ACC112 (cell line): ENCODE measurements at regions not wholly inside any gene's neighbourhood (a gene's known extent, or its start where the extent isn't known, plus 50 kb on each side); places are given as distances from the start of the nearest gene placed in this dataset.

Experiments used
- H2AFZ ChIP-seq: fragments of 200-600 bp; sonication (generic); one replicate; pipeline ENCODE4 v1.6.0; 2017; ENCODE audit warnings: antibody characterized with exemption, low read length; ENCODE audit not compliant: unreplicated experiment
- H3K27ac ChIP-seq: fragments of 200-600 bp; sonication (generic); 2 replicates; pipeline ENCODE4 v1.5.1; 2014; ENCODE audit warnings: low read depth, mild to moderate bottlenecking, antibody characterized with exemption, low read length, moderate library complexity
- H3K27me3 ChIP-seq: fragments of 200-600 bp; sonication (generic); 2 replicates; pipeline ENCODE4 v1.6.1; 2014; ENCODE audit warnings: mild to moderate bottlenecking, antibody characterized with exemption, low read length, moderate library complexity, mixed read lengths; ENCODE audit not compliant: insufficient read depth
- H3K36me3 ChIP-seq: fragments of 200-600 bp; sonication (generic); 2 replicates; pipeline ENCODE4 v1.6.1; 2016; ENCODE audit warnings: mild to moderate bottlenecking, antibody characterized with exemption, low read length, moderate library complexity, mixed read lengths; ENCODE audit not compliant: insufficient read depth
- H3K4me1 ChIP-seq: fragments of 200-600 bp; sonication (generic); one replicate; pipeline ENCODE4 v1.6.1; 2016; ENCODE audit warnings: low read length, mixed read lengths; ENCODE audit not compliant: insufficient read depth, unreplicated experiment, control insufficient read depth
- H3K4me3 ChIP-seq: fragments of 200-600 bp; sonication (generic); 2 replicates; pipeline ENCODE4 v1.5.1; 2014; ENCODE audit warnings: mild to moderate bottlenecking, low read depth, low read length
- H3K79me2 ChIP-seq: fragments of 200-600 bp; sonication (generic); one replicate; pipeline ENCODE4 v1.6.0; 2016; ENCODE audit warnings: low read length; ENCODE audit not compliant: control insufficient read depth, unreplicated experiment, insufficient read depth

GRCh38 chr4:125365731-125366130, 51.0 kb downstream of the FAT4 start:
- no peak overlapping the region for H3K4me3 ChIP-seq
- H3K27ac ChIP-seq = no peak overlapping the region
- no peak overlapping the region for H2AFZ ChIP-seq
- H3K36me3 ChIP-seq = no peaks in the 10 kb centered on the region
- peaks cover 6% of the 10 kb centered on the region for H3K79me2 ChIP-seq
- H3K4me1 ChIP-seq = peaks cover 27% of the 10 kb centered on the region
- H3K27me3 ChIP-seq = no peaks in the 10 kb centered on the region

DNA sequence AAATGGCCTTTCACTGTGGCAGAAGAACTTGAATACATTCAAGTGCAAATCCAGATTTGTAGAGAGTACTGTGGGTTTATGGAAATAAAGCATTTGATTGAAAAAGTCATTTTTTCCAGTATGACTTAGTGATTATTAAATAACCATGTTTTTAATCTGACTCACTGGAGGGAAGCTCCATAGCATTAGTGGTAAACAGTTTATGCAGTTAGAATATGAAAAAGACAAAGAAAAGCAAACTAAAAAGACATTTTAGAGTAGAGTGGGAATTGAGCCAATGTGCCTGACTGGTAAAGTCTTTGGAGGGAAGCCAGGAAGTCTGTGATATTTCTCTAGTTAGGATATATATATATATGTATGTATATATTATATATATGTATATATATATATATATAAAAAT, 53.4 kb downstream of the FAT4 start:
- Histone ChIP-seq H3K4me1 (peaks cover 27% of the 10 kb centered on the region), H3K4me3 (peak overlapping the region; percentile 67), H2AFZ (peak overlapping the region; percentile 44), H3K27me3 (no peaks in the 10 kb centered on the region), H3K36me3 (no peaks in the 10 kb centered on the region), H3K79me2 (peaks cover 9% of the 10 kb centered on the region), H3K27ac (peak overlapping the region; percentile 93)

DNA sequence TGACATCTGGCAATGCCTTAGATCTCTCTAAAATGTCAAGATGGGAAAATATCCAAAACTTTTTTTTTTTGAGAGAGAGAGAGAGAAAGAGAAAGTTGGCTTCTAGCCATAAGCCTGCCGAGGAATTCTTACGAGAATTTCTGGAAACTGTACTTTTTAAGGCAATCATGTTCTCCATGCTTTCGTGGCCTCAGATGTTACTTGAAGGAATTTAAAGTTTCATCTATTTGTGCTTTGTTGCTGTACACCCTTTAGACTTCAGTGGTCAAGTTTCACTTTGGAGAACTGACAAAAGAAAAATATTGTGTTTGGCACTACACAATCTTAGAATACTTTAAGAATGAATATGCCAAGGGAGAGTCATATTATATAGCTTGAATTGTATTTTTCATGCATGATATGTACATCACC, 53.9 kb downstream of the FAT4 start:
- peak overlapping the region; percentile 67 for H3K4me3 ChIP-seq
- H3K27ac ChIP-seq = peak overlapping the region; percentile 93
- H2AFZ ChIP-seq = no peak overlapping the region

GRCh38 chr4:125369098-125369497, 54.3 kb downstream of the FAT4 start:
- Histone ChIP-seq H3K4me3 (peak overlapping the region; percentile 67), H3K27ac (peak overlapping the region; percentile 93), H2AFZ (no peak overlapping the region)

More for the DNA sequence above, 53.9 kb downstream of the FAT4 start:
- H3K27me3 ChIP-seq = no peaks in the 10 kb centered on the region
- peaks cover 27% of the 10 kb centered on the region for H3K4me1 ChIP-seq
- peaks cover 9% of the 10 kb centered on the region for H3K79me2 ChIP-seq
- no peaks in the 10 kb centered on the region for H3K36me3 ChIP-seq

DNA sequence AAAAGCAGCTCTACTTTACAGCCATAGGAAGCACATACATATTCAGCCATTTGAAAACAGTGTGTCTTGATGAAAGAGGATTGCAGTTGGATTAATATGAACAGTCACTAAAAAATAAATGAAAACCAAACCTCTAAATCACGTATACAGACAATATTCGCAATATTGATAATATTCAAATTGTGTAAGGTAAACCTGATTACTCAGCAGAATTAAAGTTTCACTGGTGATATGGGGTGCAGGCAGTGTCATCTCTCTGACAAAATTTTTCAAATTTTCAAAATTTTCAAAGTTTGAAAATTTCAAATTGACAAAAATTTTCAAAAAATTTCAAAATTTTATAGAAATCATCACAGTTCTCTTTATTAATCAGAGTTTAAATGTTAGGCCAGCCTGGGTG, 55.7 kb downstream of the FAT4 start:
- Histone ChIP-seq H3K27me3 (no peaks in the 10 kb centered on the region), H3K4me1 (peaks cover 27% of the 10 kb centered on the region), H3K79me2 (peaks cover 9% of the 10 kb centered on the region), H3K27ac (peak overlapping the region; percentile 93; the same call in 1 of the 2 replicates), H3K4me3 (no peak overlapping the region), H3K36me3 (no peaks in the 10 kb centered on the region), H2AFZ (no peak overlapping the region)

More at GRCh38 chr4:125369098-125369497, 54.3 kb downstream of the FAT4 start:
- H3K27me3 ChIP-seq = no peaks in the 10 kb centered on the region
- H3K4me1 ChIP-seq = peaks cover 27% of the 10 kb centered on the region
- no peaks in the 10 kb centered on the region for H3K36me3 ChIP-seq
- H3K79me2 ChIP-seq = peaks cover 9% of the 10 kb centered on the region

GRCh38 chr4:125382995-125383394, 68.2 kb downstream of the FAT4 start:
- peaks cover 2% of the 10 kb centered on the region for H3K79me2 ChIP-seq
- H2AFZ ChIP-seq = no peak overlapping the region
- no peaks in the 10 kb centered on the region for H3K27me3 ChIP-seq
- H3K27ac ChIP-seq = no peak overlapping the region
- peaks cover 15% of the 10 kb centered on the region for H3K4me1 ChIP-seq
- no peaks in the 10 kb centered on the region for H3K36me3 ChIP-seq
- no peak overlapping the region for H3K4me3 ChIP-seq

DNA sequence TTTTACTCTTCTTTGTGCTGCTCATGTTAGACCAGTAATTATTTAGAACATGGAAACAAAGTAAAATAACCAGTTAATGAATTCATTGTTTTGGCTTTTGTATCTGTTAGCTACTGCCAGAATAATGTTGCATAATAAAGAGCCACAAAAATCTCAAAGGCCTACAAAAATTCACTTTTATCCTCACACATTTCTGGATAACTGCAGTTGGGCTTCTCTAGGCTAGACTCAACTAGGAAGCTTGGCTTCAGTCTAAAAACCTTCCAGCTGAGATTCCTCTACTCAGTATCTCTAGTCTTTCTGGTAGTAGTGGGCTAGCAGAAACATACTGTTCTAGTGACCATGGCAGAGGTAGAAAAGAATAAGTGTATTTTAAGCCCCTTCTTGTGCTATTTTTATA, 73.0 kb downstream of the FAT4 start:
- H3K79me2 ChIP-seq = peaks cover 6% of the 10 kb centered on the region
- H3K27ac ChIP-seq = peak overlapping the region; percentile 96; the same call in 1 of the 2 replicates
- peaks cover 36% of the 10 kb centered on the region for H3K4me1 ChIP-seq

DNA sequence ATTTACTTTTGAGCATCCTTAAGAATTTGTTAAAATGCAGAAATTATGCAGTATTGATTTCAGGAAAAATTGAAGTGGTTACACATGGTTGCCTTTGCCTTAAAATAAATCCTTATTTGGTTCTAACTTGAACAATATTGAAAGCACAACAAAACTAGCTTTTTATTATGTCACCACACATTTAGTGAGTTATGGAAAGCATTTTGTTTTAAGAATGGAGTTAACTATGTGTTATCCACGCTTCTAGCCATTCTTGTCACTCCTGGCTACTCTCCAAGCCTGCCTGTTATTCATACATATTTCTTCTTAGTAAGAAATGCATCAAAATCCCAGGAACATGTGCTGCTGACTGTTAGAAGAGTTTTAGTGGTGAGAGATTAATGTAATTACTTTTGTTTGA, 73.9 kb downstream of the FAT4 start:
- Histone ChIP-seq H3K27ac (peak overlapping the region; percentile 96), H3K4me1 (peaks cover 42% of the 10 kb centered on the region), H3K79me2 (peaks cover 9% of the 10 kb centered on the region), H3K27me3 (no peaks in the 10 kb centered on the region), H3K36me3 (no peaks in the 10 kb centered on the region), H2AFZ (no peak overlapping the region), H3K4me3 (peak overlapping the region; percentile 44)

More for the DNA sequence above, 73.0 kb downstream of the FAT4 start:
- Histone ChIP-seq H3K27me3 (no peaks in the 10 kb centered on the region), H3K36me3 (no peaks in the 10 kb centered on the region), H3K4me3 (no peak overlapping the region), H2AFZ (peak overlapping the region; percentile 21)

- Histone ChIP-seq H3K27ac (peak overlapping the region; percentile 96), H3K4me1 (peaks cover 45% of the 10 kb centered on the region)
These were observed 75.0 kb downstream of the FAT4 start for GRCh38 chr4:125389713-125390112.

DNA sequence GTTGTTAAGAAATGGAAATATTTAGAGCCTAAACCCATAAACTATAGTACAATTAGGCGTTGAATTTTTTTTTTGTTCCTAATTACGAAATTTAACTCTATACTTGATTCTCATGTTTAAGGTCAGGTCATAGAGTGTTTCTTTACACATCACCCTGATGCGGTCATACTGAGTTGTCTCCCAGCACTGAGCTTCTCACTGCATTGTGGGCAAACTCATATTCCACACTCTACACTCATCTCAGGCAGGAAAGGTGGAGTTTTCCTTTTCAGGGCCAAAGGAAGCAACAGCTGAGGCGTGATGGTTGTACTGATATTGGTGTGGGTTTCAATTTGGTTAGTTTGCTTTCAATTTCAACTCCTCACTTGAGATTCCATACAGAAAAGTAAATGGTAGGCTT, 75.4 kb downstream of the FAT4 start:
- H3K4me3 ChIP-seq = peak overlapping the region; percentile 72
- peaks cover 16% of the 10 kb centered on the region for H3K79me2 ChIP-seq
- peak overlapping the region; percentile 96 for H3K27ac ChIP-seq
- no peaks in the 10 kb centered on the region for H3K27me3 ChIP-seq
- no peaks in the 10 kb centered on the region for H3K36me3 ChIP-seq
- peaks cover 48% of the 10 kb centered on the region for H3K4me1 ChIP-seq
- H2AFZ ChIP-seq = peak overlapping the region; percentile 11

More at GRCh38 chr4:125389713-125390112, 75.0 kb downstream of the FAT4 start:
- no peaks in the 10 kb centered on the region for H3K27me3 ChIP-seq
- no peaks in the 10 kb centered on the region for H3K36me3 ChIP-seq
- H3K79me2 ChIP-seq = peaks cover 16% of the 10 kb centered on the region
- peak overlapping the region; percentile 72 for H3K4me3 ChIP-seq
- peak overlapping the region; percentile 11 for H2AFZ ChIP-seq

GRCh38 chr4:125390727-125391126, 76.0 kb downstream of the FAT4 start:
- Histone ChIP-seq H3K27me3 (no peaks in the 10 kb centered on the region), H2AFZ (peak overlapping the region; percentile 11), H3K36me3 (no peaks in the 10 kb centered on the region), H3K4me3 (peak overlapping the region; percentile 72), H3K79me2 (peaks cover 16% of the 10 kb centered on the region), H3K4me1 (peaks cover 48% of the 10 kb centered on the region), H3K27ac (peak overlapping the region; percentile 96)
